ENCODE measurements at regions not wholly inside any gene's neighbourhood (a gene's known extent, or its start where the extent isn't known, plus 50 kb on each side); places are given as distances from the start of the nearest gene placed in this dataset.

GRCh38 chr15:25510146-25510545 lies 71.3 kb upstream of the UBE3A start:
- TF ChIP-seq CTCF (IDR thresholded peaks at IDR 0.05; ENCODE audit: low read depth, low read length) = no peak
- DNase-seq (ENCODE audit: extremely low read depth, low read depth) = no peak

- no peak for DNase-seq (ENCODE audit: extremely low read depth, low read depth)
- no peak for TF ChIP-seq CTCF (IDR thresholded peaks at IDR 0.05; ENCODE audit: low read depth, low read length)
Observed at GRCh38 chr15:25509703-25510102, 70.9 kb upstream of the UBE3A start.

- DNase-seq (ENCODE audit: extremely low read depth, low read depth) = peak; percentile 8
- peak; percentile 63 for TF ChIP-seq CTCF (IDR thresholded peaks at IDR 0.05; ENCODE audit: low read depth, low read length)
Observed at GRCh38 chr15:25508369-25509002, 69.7 kb upstream of the UBE3A start.

GRCh38 chr15:25504307-25504706 lies 65.5 kb upstream of the UBE3A start:
- TF ChIP-seq CTCF (IDR thresholded peaks at IDR 0.05; ENCODE audit: low read depth, low read length) = no peak
- no peak for DNase-seq (ENCODE audit: extremely low read depth, low read depth)

- no peak for DNase-seq (ENCODE audit: extremely low read depth, low read depth)
- peak; percentile 20 for TF ChIP-seq CTCF (IDR thresholded peaks at IDR 0.05; ENCODE audit: low read depth, low read length)
Observed at GRCh38 chr15:25501828-25502446, 63.1 kb upstream of the UBE3A start.

- no peak for TF ChIP-seq CTCF (IDR thresholded peaks at IDR 0.05; ENCODE audit: low read depth, low read length)
- no peak for DNase-seq (ENCODE audit: extremely low read depth, low read depth)
Observed at GRCh38 chr15:25498835-25499234, 60.0 kb upstream of the UBE3A start.

GRCh38 chr15:25497934-25498333 lies 59.1 kb upstream of the UBE3A start:
- TF ChIP-seq CTCF (IDR thresholded peaks at IDR 0.05; ENCODE audit: low read depth, low read length) = no peak
- no peak for DNase-seq (ENCODE audit: extremely low read depth, low read depth)

Data from AG09319 (cell line).